ENCODE measurements at regions not wholly inside any gene's neighbourhood (a gene's known extent, or its start where the extent isn't known, plus 50 kb on each side); places are given as distances from the start of the nearest gene placed in this dataset.

DNA sequence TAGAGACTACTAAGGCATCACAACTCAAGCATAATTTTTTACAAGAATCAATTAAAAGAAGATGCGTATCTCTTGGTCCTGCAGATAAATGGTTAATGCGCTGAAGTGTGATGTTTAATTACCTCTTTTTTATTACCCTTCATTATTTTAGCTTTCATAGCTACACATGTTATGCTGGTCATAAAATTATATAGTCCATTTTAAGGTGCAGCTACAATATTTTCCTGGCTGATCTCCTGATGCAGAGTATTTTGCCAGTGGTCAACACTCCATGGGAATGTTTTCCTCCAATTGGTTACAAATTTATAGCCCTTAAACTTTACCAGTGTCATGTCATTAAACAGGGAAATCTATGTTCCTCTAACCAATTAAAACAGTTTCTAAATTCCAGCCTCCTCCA lies 1617.2 kb downstream of the PCDH7 start:
- in situ Hi-C loops (cut with HindIII; ENCODE audit: low pct_unique_long_range_greater_than_20kb, low sequenced_read_pairs) (no loop called here), intact Hi-C loops (cut with micrococcal nuclease; ENCODE audit: unreplicated experiment) (no loop called here)
- ATAC-seq (no peak), DNase-seq (ENCODE audit: low read depth, low spot score) (no peak)
- CTCF ChIA-PET, result no interaction called here
- no peaks in the 10 kb centered on the region for H3K4me1 ChIP-seq (ENCODE audit: control insufficient read depth, insufficient read depth, low read length)
- no TSS peak for BruUV-seq (replicated peaks)
- no peaks in the 10 kb centered on the region for H3K27me3 ChIP-seq (ENCODE audit: control insufficient read depth, insufficient read depth, low read length)
- H3K27ac ChIP-seq (ENCODE audit: low read length), result no peak overlapping the region
- no peaks in the 10 kb centered on the region for H3K36me3 ChIP-seq (ENCODE audit: control insufficient read depth, insufficient read depth, low read length)
- POLR2A ChIA-PET, result no interaction called here
- H3K9me3 ChIP-seq (ENCODE audit: control insufficient read depth, insufficient read depth, low read depth, low read length), result no peaks in the 10 kb centered on the region
- H3K4me3 ChIP-seq (ENCODE audit: low read depth in 2 of 2, low read length in 2 of 2), result no peak overlapping the region
- TF ChIP-seq POLR2AphosphoS5 (IDR thresholded peaks at IDR 0.05; ENCODE audit: low read depth, low read length), result no peak
- no peak for TF ChIP-seq TCF7L2 (IDR thresholded peaks at IDR 0.05; ENCODE audit: low read depth, low read length)
- no peak for TF ChIP-seq SIN3A (IDR thresholded peaks at IDR 0.05; ENCODE audit: borderline replicate concordance, insufficient read depth, low read depth, low read length)
- TF ChIP-seq, protein P1, sequence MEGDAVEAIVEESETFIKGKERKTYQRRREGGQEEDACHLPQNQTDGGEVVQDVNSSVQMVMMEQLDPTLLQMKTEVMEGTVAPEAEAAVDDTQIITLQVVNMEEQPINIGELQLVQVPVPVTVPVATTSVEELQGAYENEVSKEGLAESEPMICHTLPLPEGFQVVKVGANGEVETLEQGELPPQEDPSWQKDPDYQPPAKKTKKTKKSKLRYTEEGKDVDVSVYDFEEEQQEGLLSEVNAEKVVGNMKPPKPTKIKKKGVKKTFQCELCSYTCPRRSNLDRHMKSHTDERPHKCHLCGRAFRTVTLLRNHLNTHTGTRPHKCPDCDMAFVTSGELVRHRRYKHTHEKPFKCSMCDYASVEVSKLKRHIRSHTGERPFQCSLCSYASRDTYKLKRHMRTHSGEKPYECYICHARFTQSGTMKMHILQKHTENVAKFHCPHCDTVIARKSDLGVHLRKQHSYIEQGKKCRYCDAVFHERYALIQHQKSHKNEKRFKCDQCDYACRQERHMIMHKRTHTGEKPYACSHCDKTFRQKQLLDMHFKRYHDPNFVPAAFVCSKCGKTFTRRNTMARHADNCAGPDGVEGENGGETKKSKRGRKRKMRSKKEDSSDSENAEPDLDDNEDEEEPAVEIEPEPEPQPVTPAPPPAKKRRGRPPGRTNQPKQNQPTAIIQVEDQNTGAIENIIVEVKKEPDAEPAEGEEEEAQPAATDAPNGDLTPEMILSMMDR (IDR thresholded peaks at IDR 0.05), result no peak
- TF ChIP-seq, protein P2, sequence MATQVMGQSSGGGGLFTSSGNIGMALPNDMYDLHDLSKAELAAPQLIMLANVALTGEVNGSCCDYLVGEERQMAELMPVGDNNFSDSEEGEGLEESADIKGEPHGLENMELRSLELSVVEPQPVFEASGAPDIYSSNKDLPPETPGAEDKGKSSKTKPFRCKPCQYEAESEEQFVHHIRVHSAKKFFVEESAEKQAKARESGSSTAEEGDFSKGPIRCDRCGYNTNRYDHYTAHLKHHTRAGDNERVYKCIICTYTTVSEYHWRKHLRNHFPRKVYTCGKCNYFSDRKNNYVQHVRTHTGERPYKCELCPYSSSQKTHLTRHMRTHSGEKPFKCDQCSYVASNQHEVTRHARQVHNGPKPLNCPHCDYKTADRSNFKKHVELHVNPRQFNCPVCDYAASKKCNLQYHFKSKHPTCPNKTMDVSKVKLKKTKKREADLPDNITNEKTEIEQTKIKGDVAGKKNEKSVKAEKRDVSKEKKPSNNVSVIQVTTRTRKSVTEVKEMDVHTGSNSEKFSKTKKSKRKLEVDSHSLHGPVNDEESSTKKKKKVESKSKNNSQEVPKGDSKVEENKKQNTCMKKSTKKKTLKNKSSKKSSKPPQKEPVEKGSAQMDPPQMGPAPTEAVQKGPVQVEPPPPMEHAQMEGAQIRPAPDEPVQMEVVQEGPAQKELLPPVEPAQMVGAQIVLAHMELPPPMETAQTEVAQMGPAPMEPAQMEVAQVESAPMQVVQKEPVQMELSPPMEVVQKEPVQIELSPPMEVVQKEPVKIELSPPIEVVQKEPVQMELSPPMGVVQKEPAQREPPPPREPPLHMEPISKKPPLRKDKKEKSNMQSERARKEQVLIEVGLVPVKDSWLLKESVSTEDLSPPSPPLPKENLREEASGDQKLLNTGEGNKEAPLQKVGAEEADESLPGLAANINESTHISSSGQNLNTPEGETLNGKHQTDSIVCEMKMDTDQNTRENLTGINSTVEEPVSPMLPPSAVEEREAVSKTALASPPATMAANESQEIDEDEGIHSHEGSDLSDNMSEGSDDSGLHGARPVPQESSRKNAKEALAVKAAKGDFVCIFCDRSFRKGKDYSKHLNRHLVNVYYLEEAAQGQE (IDR thresholded peaks at IDR 0.05; ENCODE audit: insufficient read depth in 1 of 2, low read depth in 2 of 2, low read length in 1 of 2), result no peak

DNA sequence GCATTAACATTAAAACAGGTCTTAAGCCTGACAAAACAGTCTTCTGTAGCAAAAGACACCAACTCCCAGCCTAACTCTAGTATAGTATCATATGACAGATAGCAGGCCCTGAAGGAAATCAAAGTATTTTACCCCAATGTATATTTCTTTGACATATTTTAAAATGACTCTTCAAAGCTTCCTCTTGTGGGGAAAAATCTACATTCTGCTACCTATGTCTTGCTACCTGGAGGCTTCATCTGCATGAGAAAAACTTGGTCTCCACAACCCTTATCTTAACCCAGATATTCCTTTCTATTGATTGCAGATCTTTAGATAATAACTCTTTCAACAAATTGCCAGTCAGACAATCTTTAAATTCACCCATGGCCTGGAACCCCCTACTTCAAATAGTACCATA lies 1620.4 kb downstream of the PCDH7 start:
- no peaks in the 10 kb centered on the region for H3K27me3 ChIP-seq (ENCODE audit: control insufficient read depth, insufficient read depth, low read length)
- no peaks in the 10 kb centered on the region for H3K4me1 ChIP-seq (ENCODE audit: control insufficient read depth, insufficient read depth, low read length)
- no peak for DNase-seq (ENCODE audit: low read depth, low spot score)
- no peak for ATAC-seq
- in situ Hi-C loops (cut with HindIII; ENCODE audit: low pct_unique_long_range_greater_than_20kb, low sequenced_read_pairs) (no loop called here), intact Hi-C loops (cut with micrococcal nuclease; ENCODE audit: unreplicated experiment) (no loop called here)
- H3K27ac ChIP-seq (ENCODE audit: low read length), result no peak overlapping the region
- no peak for TF ChIP-seq TCF7L2 (IDR thresholded peaks at IDR 0.05; ENCODE audit: low read depth, low read length)
- no peak for TF ChIP-seq POLR2AphosphoS5 (IDR thresholded peaks at IDR 0.05; ENCODE audit: low read depth, low read length)
- no peak for TF ChIP-seq SIN3A (IDR thresholded peaks at IDR 0.05; ENCODE audit: borderline replicate concordance, insufficient read depth, low read depth, low read length)
- TF ChIP-seq, protein P2 (IDR thresholded peaks at IDR 0.05; ENCODE audit: insufficient read depth in 1 of 2, low read depth in 2 of 2, low read length in 1 of 2), result no peak
- TF ChIP-seq, protein P1 (IDR thresholded peaks at IDR 0.05), result no peak
- POLR2A ChIA-PET, result no interaction called here
- no peaks in the 10 kb centered on the region for H3K9me3 ChIP-seq (ENCODE audit: control insufficient read depth, insufficient read depth, low read depth, low read length)
- H3K4me3 ChIP-seq (ENCODE audit: low read depth in 2 of 2, low read length in 2 of 2), result no peak overlapping the region
- no TSS peak for BruUV-seq (replicated peaks)
- no peaks in the 10 kb centered on the region for H3K36me3 ChIP-seq (ENCODE audit: control insufficient read depth, insufficient read depth, low read length)
- CTCF ChIA-PET, result no interaction called here

All from Panc1 (cell line).